Esophagus muscularis mucosa (tissue), 4 donors: ENCODE measurements at regions not wholly inside any gene's neighbourhood (a gene's known extent, or its start where the extent isn't known, plus 50 kb on each side); places are given as distances from the start of the nearest gene placed in this dataset.

Experiments used
- DNase-seq: peaks from one replicate; pipeline ENCODE4 v3.0.0-alpha.2; 2017; ENCODE audit errors: extremely low spot score
- H3K27ac ChIP-seq, 4 donors: fragments of 200-600 bp; sonication (generic); replicated peaks in 1 of 4; 1 replicate in 3 of 4; 2 replicates in 1 of 4; pipeline ENCODE4 v1.5.1; 2016 to 2019; ENCODE audit warnings: mild to moderate bottlenecking in 1 of 4
- H3K27me3 ChIP-seq, 4 donors: fragments of 200-600 bp; sonication (generic); one replicate each; pipeline versions ENCODE4 v1.5.1 to v1.6.0; 2016 to 2019
- H3K36me3 ChIP-seq, 4 donors: fragments of 200-600 bp; sonication (generic); one replicate each; pipeline ENCODE4 v1.5.1; 2016 to 2019
- H3K4me1 ChIP-seq, 4 donors: fragments of 200-600 bp; sonication (generic); one replicate each; pipeline ENCODE4 v1.5.1; 2016 to 2019
- H3K4me3 ChIP-seq, 4 donors: fragments of 200-600 bp; sonication (generic); 1 replicate in 2 of 4; 2 replicates in 2 of 4; pipeline ENCODE4 v1.5.1; 2016 to 2019; ENCODE audit warnings: mild to moderate bottlenecking in 4 of 4, moderate library complexity in 1 of 4
- H3K9me3 ChIP-seq, 4 donors: fragments of 200-600 bp; sonication (generic); 1 replicate in 3 of 4; 2 replicates in 1 of 4; pipeline ENCODE4 v1.5.1; 2016 to 2019
- EP300 ChIP-seq: sonication (generic); formaldehyde crosslinking; IDR thresholded peaks from one replicate; pipeline ENCODE4 v1.6.1; 2017; ENCODE audit warnings: antibody characterized with exemption
- POLR2A ChIP-seq: fragments of 450-650 bp; IDR thresholded peaks from one replicate; pipeline ENCODE4 v1.6.1; 2017; ENCODE audit warnings: antibody characterized with exemption, moderate library complexity, mild to moderate bottlenecking, low read depth
- POLR2AphosphoS5 ChIP-seq, 2 donors: sonication (generic); formaldehyde crosslinking; IDR thresholded peaks; one replicate each; pipeline ENCODE4 v1.6.1; 2017; ENCODE audit warnings: antibody characterized with exemption in 2 of 2
- WGBS: methylation state at CpG from one replicate; pipeline ENCODE4 v1.1.5; 2018; 5-methylcytosine and 5-hydroxymethylcytosine counted together
- intact Hi-C: fragments of 100-400 bp; cut with DNase I; formaldehyde crosslinking; loops from one replicate; pipeline ENCODE4 v1.15.1; 2023
- TF ChIP-seq, protein P1 (sequence below), 3 experiments: fragments of 200-600 bp in 2 of 3; fragments of 450-650 bp in 1 of 3; sonication (generic) in 2 of 3; IDR thresholded peaks; one replicate each; pipeline ENCODE4 v1.5.1; 2017 to 2019; ENCODE audit warnings: antibody characterized with exemption in 3 of 3, mild to moderate bottlenecking in 2 of 3, moderate library complexity in 1 of 3

DNA sequence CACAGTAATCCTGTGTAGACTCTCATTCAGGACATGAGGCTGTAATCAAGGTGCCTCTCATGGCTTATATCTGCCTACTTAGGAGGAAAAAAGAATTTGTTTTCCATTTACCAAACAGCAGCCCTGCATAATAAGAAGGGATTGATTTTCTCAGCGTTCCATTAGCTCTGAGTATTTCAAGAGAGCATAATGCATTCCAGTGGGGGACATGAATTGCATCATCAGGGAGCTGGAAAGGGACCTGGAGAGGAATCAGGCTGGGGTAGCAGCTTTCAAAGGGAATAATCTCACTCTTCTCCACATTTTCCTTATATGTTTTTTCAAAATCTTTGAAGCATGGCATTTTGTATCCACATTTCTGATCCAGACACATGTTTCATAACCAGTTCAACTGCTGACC lies 150.6 kb upstream of the ANKRD28 start:
- TF ChIP-seq, protein P1, sequence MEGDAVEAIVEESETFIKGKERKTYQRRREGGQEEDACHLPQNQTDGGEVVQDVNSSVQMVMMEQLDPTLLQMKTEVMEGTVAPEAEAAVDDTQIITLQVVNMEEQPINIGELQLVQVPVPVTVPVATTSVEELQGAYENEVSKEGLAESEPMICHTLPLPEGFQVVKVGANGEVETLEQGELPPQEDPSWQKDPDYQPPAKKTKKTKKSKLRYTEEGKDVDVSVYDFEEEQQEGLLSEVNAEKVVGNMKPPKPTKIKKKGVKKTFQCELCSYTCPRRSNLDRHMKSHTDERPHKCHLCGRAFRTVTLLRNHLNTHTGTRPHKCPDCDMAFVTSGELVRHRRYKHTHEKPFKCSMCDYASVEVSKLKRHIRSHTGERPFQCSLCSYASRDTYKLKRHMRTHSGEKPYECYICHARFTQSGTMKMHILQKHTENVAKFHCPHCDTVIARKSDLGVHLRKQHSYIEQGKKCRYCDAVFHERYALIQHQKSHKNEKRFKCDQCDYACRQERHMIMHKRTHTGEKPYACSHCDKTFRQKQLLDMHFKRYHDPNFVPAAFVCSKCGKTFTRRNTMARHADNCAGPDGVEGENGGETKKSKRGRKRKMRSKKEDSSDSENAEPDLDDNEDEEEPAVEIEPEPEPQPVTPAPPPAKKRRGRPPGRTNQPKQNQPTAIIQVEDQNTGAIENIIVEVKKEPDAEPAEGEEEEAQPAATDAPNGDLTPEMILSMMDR (IDR thresholded peaks at IDR 0.05): no peak
- TF ChIP-seq EP300 (no peak), POLR2A (no peak), POLR2AphosphoS5 (IDR thresholded peaks at IDR 0.05) (no peak)
- intact Hi-C loops: no loop called here
- H3K4me1 ChIP-seq: no peaks in the 10 kb centered on the region
- no peak overlapping the region for H3K27ac ChIP-seq
- WGBS: 70% methylated on average over 1 of the region's 1 CpG
- no peaks in the 10 kb centered on the region for H3K27me3 ChIP-seq
- DNase-seq: no peak
- H3K9me3 ChIP-seq: no peaks in the 10 kb centered on the region
- no peak overlapping the region for H3K4me3 ChIP-seq
- H3K36me3 ChIP-seq: no peaks in the 10 kb centered on the region

DNA sequence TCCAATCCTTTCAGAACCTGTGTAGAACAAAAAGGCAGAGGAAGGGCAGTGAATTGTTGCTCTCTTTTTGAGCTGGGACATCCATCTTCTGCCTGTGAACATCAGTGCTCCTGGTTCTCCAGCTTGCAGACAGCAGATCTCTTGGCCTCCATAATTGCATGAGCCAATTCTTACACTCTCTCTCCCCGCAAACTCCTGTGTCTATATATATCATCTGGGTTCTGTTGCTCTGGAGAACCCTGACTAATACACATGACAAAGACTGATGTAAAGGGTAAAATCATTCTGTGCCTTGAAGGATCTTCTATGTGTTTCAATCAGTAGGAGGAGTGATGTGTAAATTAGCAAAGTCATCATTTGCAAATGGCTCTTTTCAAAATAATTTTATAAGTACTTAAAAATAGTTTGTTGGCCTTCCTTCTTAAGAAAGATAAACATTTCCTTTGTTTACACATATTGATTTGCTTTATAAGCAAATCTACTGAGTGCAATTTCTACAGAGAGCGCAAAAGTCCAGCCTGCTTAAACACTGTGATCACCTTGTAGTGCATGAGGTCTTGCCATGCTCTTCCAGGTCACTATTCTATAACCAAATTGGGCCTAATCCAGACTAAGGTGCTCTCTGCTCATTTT lies 154.9 kb upstream of the ANKRD28 start:
- H3K36me3 ChIP-seq: no peaks in the 10 kb centered on the region
- no peaks in the 10 kb centered on the region for H3K4me1 ChIP-seq
- no peaks in the 10 kb centered on the region for H3K9me3 ChIP-seq
- intact Hi-C loops: no loop called here
- TF ChIP-seq, protein P1 (IDR thresholded peaks at IDR 0.05): no peak
- TF ChIP-seq POLR2A (no peak), POLR2AphosphoS5 (IDR thresholded peaks at IDR 0.05) (no peak), EP300 (no peak)
- no peak overlapping the region for H3K4me3 ChIP-seq
- 90% methylated on average over 2 of the region's 2 CpGs for WGBS
- H3K27me3 ChIP-seq: no peaks in the 10 kb centered on the region
- H3K27ac ChIP-seq: no peak overlapping the region
- no peak for DNase-seq

DNA sequence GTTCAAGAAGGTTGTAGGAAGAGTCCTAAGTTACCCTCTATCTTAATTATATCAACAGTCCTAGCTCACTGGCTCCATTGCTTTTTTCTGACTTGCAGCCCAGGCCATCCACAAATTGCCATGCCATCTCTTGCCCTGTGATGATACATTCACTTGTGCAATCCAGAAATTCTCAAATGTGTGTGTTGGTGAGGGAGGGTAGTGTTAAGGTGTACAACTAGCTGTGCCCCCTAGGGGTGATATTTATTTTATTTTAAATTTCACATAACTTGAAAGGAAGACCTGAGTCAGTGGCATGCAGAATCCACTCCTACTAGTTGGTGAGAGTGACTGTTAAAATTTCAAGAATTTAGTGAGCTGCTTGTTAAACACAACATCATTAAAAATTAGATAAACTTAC lies 156.1 kb upstream of the ANKRD28 start:
- no peak for DNase-seq
- Histone ChIP-seq H3K9me3 (no peaks in the 10 kb centered on the region), H3K27me3 (no peaks in the 10 kb centered on the region), H3K36me3 (no peaks in the 10 kb centered on the region), H3K27ac (no peak overlapping the region), H3K4me1 (no peaks in the 10 kb centered on the region), H3K4me3 (no peak overlapping the region)
- intact Hi-C loops: no loop called here
- no peak for TF ChIP-seq POLR2A
- no peak for TF ChIP-seq EP300
- no peak for TF ChIP-seq POLR2AphosphoS5 (IDR thresholded peaks at IDR 0.05)
- TF ChIP-seq, protein P1 (IDR thresholded peaks at IDR 0.05): no peak

DNA sequence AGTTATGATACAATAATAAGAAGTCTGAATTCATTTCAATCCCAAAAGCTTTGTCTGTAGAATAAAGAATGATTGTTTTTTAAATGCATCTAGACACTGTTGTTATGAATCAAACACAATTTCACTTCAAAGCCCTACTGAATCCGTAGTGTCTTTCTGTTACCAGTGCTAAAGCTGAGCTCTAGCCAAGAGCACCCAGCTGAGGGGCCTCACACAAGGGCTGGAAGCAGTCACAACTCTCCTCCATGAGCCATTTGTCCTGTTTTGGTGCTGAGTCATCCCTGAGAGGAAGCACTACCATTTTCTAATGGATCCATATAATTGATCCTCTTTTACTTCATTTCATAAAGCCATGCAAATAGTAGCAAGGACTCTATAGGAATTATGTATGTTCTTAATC lies 158.2 kb upstream of the ANKRD28 start:
- WGBS: 57% methylated on average over 1 of the region's 1 CpG
- Histone ChIP-seq H3K4me1 (no peaks in the 10 kb centered on the region), H3K27me3 (no peaks in the 10 kb centered on the region), H3K4me3 (no peak overlapping the region), H3K36me3 (no peaks in the 10 kb centered on the region), H3K9me3 (no peaks in the 10 kb centered on the region), H3K27ac (no peak overlapping the region)
- intact Hi-C loops: no loop called here
- no peak for DNase-seq
- TF ChIP-seq EP300: no peak
- no peak for TF ChIP-seq POLR2A
- no peak for TF ChIP-seq POLR2AphosphoS5 (IDR thresholded peaks at IDR 0.05)
- TF ChIP-seq, protein P1 (IDR thresholded peaks at IDR 0.05): no peak
